AG04450 (cell line): ENCODE measurements at regions not wholly inside any gene's neighbourhood (a gene's known extent, or its start where the extent isn't known, plus 50 kb on each side); places are given as distances from the start of the nearest gene placed in this dataset.
A peak's percentile ranks its signal among the peaks of the same experiment; 100 is the strongest.

Source experiments
- CTCF ChIA-PET: fragments of 300-600, 350-600 bp; formaldehyde crosslinking; extraction: SDS; loops from one replicate; lab custom pipeline; 2022; ENCODE audit warnings: antibody characterized with exemption, inconsistent platforms; lab: Charles Lee
- POLR2A ChIA-PET: fragments of 350-600 bp; formaldehyde crosslinking; extraction: SDS; loops from one replicate; lab custom pipeline; 2021; ENCODE audit warnings: antibody characterized with exemption, inconsistent platforms; lab: Yijun Ruan, JAX
- DNase-seq: peaks from one replicate; pipeline ENCODE4 v3.0.0-alpha.2; 2011; ENCODE audit warnings: low read depth, low spot score
- H3K27ac ChIP-seq: one replicate; pipeline ENCODE4 v1.5.1; 2012; ENCODE audit warnings: low read depth, low read length, control low read depth
- H3K27me3 ChIP-seq: one replicate; pipeline ENCODE4 v1.6.0; 2012; ENCODE audit warnings: low read length; ENCODE audit not compliant: control insufficient read depth, insufficient read depth
- H3K4me3 ChIP-seq: 2 replicates; pipeline ENCODE4 v1.5.1; 2011; ENCODE audit warnings: mild to moderate bottlenecking, low read depth, low read length, control low read depth
- H3K9me3 ChIP-seq: 2 replicates; pipeline ENCODE4 v1.5.1; 2012; ENCODE audit warnings: low read length; ENCODE audit not compliant: control insufficient read depth, insufficient read depth
- TF ChIP-seq, protein P1 (sequence below): IDR thresholded peaks from 2 replicates; pipeline ENCODE4 v1.5.1; 2011; ENCODE audit warnings: low read depth, low read length, control low read depth, inconsistent platforms

DNA sequence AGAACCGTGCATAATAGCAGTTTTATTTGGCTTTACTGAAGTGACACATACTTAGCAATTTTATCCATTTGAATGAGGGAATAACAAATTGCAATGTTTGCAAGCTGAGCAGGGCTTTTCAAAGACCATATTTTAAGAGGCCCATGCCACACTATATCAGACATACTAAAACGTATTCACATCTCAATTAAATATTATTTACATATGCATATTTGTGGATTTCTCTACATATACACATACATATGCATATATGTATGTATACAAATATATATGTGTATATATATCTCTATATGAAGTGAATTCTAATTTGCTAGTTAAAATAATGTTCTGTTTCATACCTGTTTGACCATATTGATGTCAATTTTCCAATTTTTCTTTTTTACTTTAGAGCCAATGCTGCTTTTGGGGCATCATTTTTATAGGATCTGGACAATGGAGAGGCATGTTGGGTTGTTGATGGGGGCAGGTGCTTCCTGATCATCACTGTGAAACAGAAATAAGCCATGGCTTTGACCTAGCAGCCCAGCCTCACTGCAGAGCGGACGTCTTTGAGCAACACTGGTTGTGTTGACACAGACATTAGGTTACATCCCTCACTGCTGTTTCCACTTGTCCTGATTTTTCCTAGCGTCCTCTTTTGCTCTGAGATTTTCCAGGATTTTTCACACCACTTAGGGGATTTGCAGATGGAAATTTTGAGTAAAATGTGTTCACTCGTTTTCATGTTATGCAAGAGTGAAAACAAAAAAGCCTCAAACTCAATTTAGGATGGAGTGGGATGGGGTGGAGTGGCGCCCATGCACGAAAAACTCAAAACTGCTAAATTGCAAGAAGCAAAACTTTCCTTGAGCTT is 56.9 kb downstream of the RDH14 start:
- H3K27me3 ChIP-seq = no peaks in the 10 kb centered on the region
- H3K9me3 ChIP-seq = no peaks in the 10 kb centered on the region
- ChIA-PET CTCF (no interaction called here), POLR2A (no interaction called here)
- no peak overlapping the region for H3K4me3 ChIP-seq
- no peak overlapping the region for H3K27ac ChIP-seq
- DNase-seq = no peak
- TF ChIP-seq, protein P1, sequence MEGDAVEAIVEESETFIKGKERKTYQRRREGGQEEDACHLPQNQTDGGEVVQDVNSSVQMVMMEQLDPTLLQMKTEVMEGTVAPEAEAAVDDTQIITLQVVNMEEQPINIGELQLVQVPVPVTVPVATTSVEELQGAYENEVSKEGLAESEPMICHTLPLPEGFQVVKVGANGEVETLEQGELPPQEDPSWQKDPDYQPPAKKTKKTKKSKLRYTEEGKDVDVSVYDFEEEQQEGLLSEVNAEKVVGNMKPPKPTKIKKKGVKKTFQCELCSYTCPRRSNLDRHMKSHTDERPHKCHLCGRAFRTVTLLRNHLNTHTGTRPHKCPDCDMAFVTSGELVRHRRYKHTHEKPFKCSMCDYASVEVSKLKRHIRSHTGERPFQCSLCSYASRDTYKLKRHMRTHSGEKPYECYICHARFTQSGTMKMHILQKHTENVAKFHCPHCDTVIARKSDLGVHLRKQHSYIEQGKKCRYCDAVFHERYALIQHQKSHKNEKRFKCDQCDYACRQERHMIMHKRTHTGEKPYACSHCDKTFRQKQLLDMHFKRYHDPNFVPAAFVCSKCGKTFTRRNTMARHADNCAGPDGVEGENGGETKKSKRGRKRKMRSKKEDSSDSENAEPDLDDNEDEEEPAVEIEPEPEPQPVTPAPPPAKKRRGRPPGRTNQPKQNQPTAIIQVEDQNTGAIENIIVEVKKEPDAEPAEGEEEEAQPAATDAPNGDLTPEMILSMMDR = no peak

DNA sequence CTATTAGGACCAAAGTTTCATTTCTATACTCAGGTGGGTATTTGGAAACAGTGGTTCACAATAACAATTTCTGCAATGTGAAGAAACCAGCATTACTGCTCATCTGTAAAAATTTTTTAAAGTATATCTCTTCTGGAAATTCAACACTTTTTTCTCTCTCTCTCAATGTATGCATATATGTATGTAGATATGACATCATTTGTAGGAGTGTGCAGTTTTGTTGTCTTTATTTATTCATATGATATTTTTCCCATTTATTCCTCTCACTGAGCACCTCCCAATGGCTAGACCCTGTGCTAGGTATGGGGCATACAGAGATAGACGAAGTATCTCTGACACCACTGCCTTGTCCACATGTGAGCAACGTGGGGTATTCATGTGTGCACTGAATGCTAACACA is 58.3 kb downstream of the RDH14 start:
- POLR2A ChIA-PET = no interaction called here
- CTCF ChIA-PET = no interaction called here
- TF ChIP-seq, protein P1 = no peak
- no peak overlapping the region for H3K27ac ChIP-seq
- no peak overlapping the region for H3K4me3 ChIP-seq
- DNase-seq = no peak
- H3K27me3 ChIP-seq = no peaks in the 10 kb centered on the region
- no peaks in the 10 kb centered on the region for H3K9me3 ChIP-seq

DNA sequence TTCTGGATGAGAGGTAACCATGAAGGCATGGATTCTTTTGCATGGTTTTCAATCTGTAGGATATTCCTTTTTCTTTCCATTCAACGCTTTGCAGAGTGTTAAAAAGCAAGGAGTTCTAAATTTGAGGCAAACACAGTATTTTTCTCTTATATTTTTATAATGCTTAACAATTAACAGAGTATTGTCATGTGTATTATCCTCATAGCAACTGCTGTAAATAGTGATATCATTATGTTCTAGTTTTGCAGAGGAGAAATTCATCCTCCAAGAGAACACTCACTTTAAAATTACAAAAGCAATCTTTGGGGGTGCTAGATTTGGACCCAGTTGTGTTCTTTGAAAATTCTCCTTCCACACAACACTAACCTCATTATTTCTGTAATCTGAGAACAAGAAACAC is 58.7 kb downstream of the RDH14 start:
- Histone ChIP-seq H3K9me3 (no peaks in the 10 kb centered on the region), H3K4me3 (no peak overlapping the region), H3K27me3 (no peaks in the 10 kb centered on the region), H3K27ac (no peak overlapping the region)
- DNase-seq = no peak
- CTCF ChIA-PET = no interaction called here
- TF ChIP-seq, protein P1 = no peak
- POLR2A ChIA-PET = no interaction called here

DNA sequence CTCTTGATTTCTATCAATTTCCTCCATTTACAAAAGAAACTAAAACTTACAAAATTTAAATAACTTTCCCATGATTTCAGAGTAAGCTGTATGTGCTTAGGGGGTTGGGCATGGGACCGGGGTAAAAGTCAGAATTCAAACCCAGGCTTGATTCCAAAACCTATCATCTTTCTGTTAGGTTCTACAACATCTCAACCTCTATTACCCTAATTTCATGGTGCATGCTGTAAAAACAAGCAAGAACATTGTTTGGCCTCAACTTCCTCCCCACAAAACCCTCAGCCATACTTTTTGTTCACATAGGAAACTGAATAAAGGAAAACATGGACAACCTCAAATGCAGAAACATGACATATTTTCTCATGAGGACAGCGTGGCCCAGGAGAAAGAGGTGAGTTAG is 59.3 kb downstream of the RDH14 start:
- Histone ChIP-seq H3K27me3 (no peaks in the 10 kb centered on the region), H3K27ac (no peak overlapping the region), H3K4me3 (no peak overlapping the region), H3K9me3 (no peaks in the 10 kb centered on the region)
- no peak for DNase-seq
- ChIA-PET POLR2A (no interaction called here), CTCF (no interaction called here)
- TF ChIP-seq, protein P1 = no peak

DNA sequence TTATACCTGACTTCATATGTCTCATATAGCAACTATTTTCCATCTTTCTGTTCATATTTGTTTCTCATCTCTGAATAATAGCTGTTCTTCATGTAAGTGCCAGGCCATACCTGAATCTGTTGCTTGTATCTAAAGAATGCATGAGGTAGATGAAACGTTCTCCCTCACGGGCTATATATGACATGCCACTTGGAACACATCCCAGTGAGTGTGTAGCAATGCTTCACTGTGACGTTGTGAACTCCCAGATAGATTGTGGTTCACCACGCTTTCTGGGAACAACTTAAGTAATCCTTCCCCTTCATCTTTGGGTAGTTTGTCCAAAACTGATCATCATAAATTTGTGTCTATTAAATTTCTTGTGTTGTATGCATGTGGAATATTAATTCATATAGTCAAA is 60.1 kb downstream of the RDH14 start:
- no peaks in the 10 kb centered on the region for H3K9me3 ChIP-seq
- TF ChIP-seq, protein P1 = no peak
- H3K27me3 ChIP-seq = no peaks in the 10 kb centered on the region
- ChIA-PET POLR2A (no interaction called here), CTCF (interaction anchor here (1.4 kb wide), 1 partner anchor 20 kb away, joined by 5 read pairs; no protein-coding TSS in a partner anchor)
- DNase-seq = peak; percentile 59
- no peak overlapping the region for H3K4me3 ChIP-seq
- H3K27ac ChIP-seq = no peak overlapping the region
